A549 (cell line): ENCODE measurements at regions not wholly inside any gene's neighbourhood (a gene's known extent, or its start where the extent isn't known, plus 50 kb on each side); places are given as distances from the start of the nearest gene placed in this dataset.
"Not testable (repeated sequence)": the region's sequence is repeated elsewhere in the genome, so short reads cannot be mapped to it uniquely, and the experiment has no call there.

Experiments
- ATAC-seq, 2 experiments: fragments of 200-7000 bp in 1 of 2; fragments of >200 bp in 1 of 2; cut with Nextera tagmentation in 1 of 2; cut with Tn5 transposase in 1 of 2; 3 replicates each; pipeline versions ENCODE4 v1.8.0 to v1.9.1; 2018 to 2020; ENCODE audit warnings: mild to moderate bottlenecking in 1 of 2, moderate library complexity in 1 of 2
- CTCF ChIA-PET: fragments of 300-600 bp; sonication (Branson Sonifier 250); formaldehyde crosslinking; extraction: SDS; loops from one replicate; lab custom pipeline; 2021; ENCODE audit warnings: antibody characterized with exemption, inconsistent platforms; lab: Yijun Ruan, JAX
- POLR2A ChIA-PET: fragments of 350-600 bp; formaldehyde crosslinking; extraction: SDS; loops from one replicate; lab custom pipeline; 2021; ENCODE audit warnings: antibody characterized with exemption, inconsistent platforms; lab: Yijun Ruan, JAX
- DNase-seq, 2 experiments: peaks; one replicate each; pipeline versions ENCODE4 v3.0.0 to v3.0.0-alpha.2; 2011 to 2016; ENCODE audit warnings: low read depth in 1 of 2, low spot score in 1 of 2
- FAIRE-seq: peaks from 2 replicates; lab custom pipeline; 2011; peaks lifted over from hg19 to GRCh38; lab: Jason Lieb, UNC
- H3K27ac ChIP-seq, 2 experiments: fragments of >200 bp; sonication (Bioruptor Twin); formaldehyde crosslinking; 3 replicates each; pipeline ENCODE4 v1.5.1; 2016 to 2017
- H3K4me1 ChIP-seq: fragments of >200 bp; sonication (Bioruptor Twin); formaldehyde crosslinking; 3 replicates; pipeline ENCODE4 v1.6.1; 2016
- H3K4me2 ChIP-seq: fragments of >200 bp; sonication (Bioruptor Twin); formaldehyde crosslinking; 3 replicates; pipeline ENCODE4 v1.6.1; 2016
- H3K4me3 ChIP-seq: fragments of >200 bp; sonication (Bioruptor Twin); formaldehyde crosslinking; 3 replicates; pipeline ENCODE4 v1.5.1; 2016
- H3K9me3 ChIP-seq: fragments of >200 bp; sonication (Bioruptor Twin); formaldehyde crosslinking; 3 replicates; pipeline ENCODE4 v1.6.1; 2016
- CBX2 ChIP-seq: fragments of 200-600 bp; sonication (generic); IDR thresholded peaks from 2 replicates; pipeline ENCODE4 v1.6.1; 2016; ENCODE audit warnings: low read depth, mild to moderate bottlenecking, borderline replicate concordance
- CTCF ChIP-seq: fragments of >200 bp; sonication (Bioruptor Twin); formaldehyde crosslinking; IDR thresholded peaks from 3 replicates; pipeline ENCODE4 v1.5.1; 2016
- FOSB ChIP-seq: fragments of 250-450 bp; sonication (Bioruptor Pico); IDR thresholded peaks from 2 replicates; pipeline ENCODE4 v1.5.0; 2020; ENCODE audit warnings: mild to moderate bottlenecking, moderate library complexity
- GATA3 ChIP-seq: IDR thresholded peaks from 2 replicates; pipeline ENCODE4 v1.6.1; 2012; ENCODE audit warnings: borderline replicate concordance
- HOXB13 ChIP-seq: fragments of 250-450 bp; sonication (Bioruptor Pico); IDR thresholded peaks from 2 replicates; pipeline ENCODE4 v1.5.0; 2020; ENCODE audit warnings: low read depth, mild to moderate bottlenecking, moderate library complexity
- JUN ChIP-seq, 2 experiments: fragments of >200 bp; sonication (Bioruptor Twin); formaldehyde crosslinking; IDR thresholded peaks; 2 replicates in 1 of 2; 3 replicates in 1 of 2; pipeline ENCODE4 v1.6.1; 2016 to 2017
- KDM1A ChIP-seq: fragments of 200-600 bp; sonication (generic); IDR thresholded peaks from 2 replicates; pipeline ENCODE4 v1.6.1; 2016; ENCODE audit warnings: low read depth, mild to moderate bottlenecking
- MAZ ChIP-seq: fragments of 150-350 bp; IDR thresholded peaks from 2 replicates; pipeline ENCODE4 v1.6.1; 2014; ENCODE audit warnings: antibody characterized with exemption, low read depth, low read length, borderline replicate concordance
- MYC ChIP-seq: IDR thresholded peaks from 2 replicates; pipeline ENCODE4 v1.6.1; 2012; ENCODE audit warnings: mild to moderate bottlenecking, inconsistent platforms, low read length, improper control_type of control experiment, borderline replicate concordance
- NFE2L2 ChIP-seq: fragments of 150-350 bp; conservative IDR thresholded peaks from 2 replicates; pipeline ENCODE4 v1.6.1; 2014; ENCODE audit warnings: low read length
- PBX3 ChIP-seq: IDR thresholded peaks from 2 replicates; pipeline ENCODE4 v1.6.1; 2012
- PHF8 ChIP-seq: fragments of 200-600 bp; sonication (generic); IDR thresholded peaks from 2 replicates; pipeline ENCODE4 v1.6.1; 2016; ENCODE audit warnings: low read depth, mild to moderate bottlenecking, antibody characterized with exemption, moderate library complexity, borderline replicate concordance
- POLR2A ChIP-seq: IDR thresholded peaks from 2 replicates; pipeline ENCODE4 v1.6.1; 2012; ENCODE audit warnings: mild to moderate bottlenecking, low read length
- POLR2AphosphoS2 ChIP-seq: conservative IDR thresholded peaks from 2 replicates; pipeline ENCODE4 v1.6.1; 2012; ENCODE audit warnings: low read length, improper control_type of control experiment, inconsistent platforms
- RAD21 ChIP-seq, 2 experiments: fragments of >200 bp in 1 of 2; sonication (Bioruptor Twin) in 1 of 2; formaldehyde crosslinking in 1 of 2; IDR thresholded peaks in 1 of 2; conservative IDR thresholded peaks in 1 of 2; 2 replicates in 1 of 2; 3 replicates in 1 of 2; pipeline ENCODE4 v1.6.1; 2012 to 2018; ENCODE audit warnings: inconsistent platforms in 1 of 2
- RARB ChIP-seq: fragments of 250-450 bp; sonication (Bioruptor Pico); IDR thresholded peaks from 2 replicates; pipeline ENCODE4 v1.8.0; 2021; ENCODE audit warnings: mild to moderate bottlenecking, moderate library complexity
- RCOR1 ChIP-seq: fragments of 150-350 bp; IDR thresholded peaks from 2 replicates; pipeline ENCODE4 v1.6.1; 2014; ENCODE audit warnings: antibody characterized with exemption, low read length, low read depth
- REST ChIP-seq: fragments of 200-600 bp; sonication (generic); IDR thresholded peaks from 2 replicates; pipeline ENCODE4 v1.6.1; 2016; ENCODE audit warnings: antibody characterized with exemption, mild to moderate bottlenecking, moderate library complexity
- RNF2 ChIP-seq: fragments of 200-600 bp; sonication (generic); IDR thresholded peaks from 2 replicates; pipeline ENCODE4 v1.6.1; 2016; ENCODE audit warnings: low read depth, mild to moderate bottlenecking, antibody characterized with exemption, moderate library complexity, borderline replicate concordance
- SMC3 ChIP-seq: fragments of >200 bp; sonication (Bioruptor Twin); formaldehyde crosslinking; IDR thresholded peaks from 3 replicates; pipeline ENCODE4 v1.6.1; 2018; ENCODE audit warnings: inconsistent platforms
- USF2 ChIP-seq: fragments of 450-650 bp; IDR thresholded peaks from 2 replicates; pipeline ENCODE4 v1.6.1; 2014; ENCODE audit warnings: antibody characterized with exemption
- WGBS: methylation state at CpG from one replicate; pipeline ENCODE4 v1.1.6; 2017; ENCODE audit errors: missing lambda C conversion rate; 5-methylcytosine and 5-hydroxymethylcytosine counted together

- TF ChIP-seq REST, result no peak
- no peak for TF ChIP-seq POLR2A
- TF ChIP-seq CBX2, result no peak
- no peak for TF ChIP-seq MAZ
Observed at GRCh38 chr18:67453901-67454300, 62.6 kb downstream of the DSEL start (continued).

GRCh38 chr18:67451960-67452359 lies 64.6 kb downstream of the DSEL start:
- 45% methylated on average over 2 of the region's 2 CpGs for WGBS
- H3K4me1 ChIP-seq, result no peaks in the 10 kb centered on the region
- no peak overlapping the region for H3K4me3 ChIP-seq
- TF ChIP-seq PBX3 (no peak), REST (no peak), USF2 (no peak), GATA3 (no peak), SMC3 (no peak), RCOR1 (no peak), NFE2L2 (no peak), FOSB (CRISPR knock-in tag) (no peak), RAD21 (conservative IDR thresholded peaks at IDR 0.05 in 1 of 2, IDR thresholded peaks at IDR 0.05 in 1 of 2) (no peak), JUN (IDR thresholded peaks at IDR 0.05) (no peak), CTCF (no peak), HOXB13 (CRISPR knock-in tag) (no peak), POLR2AphosphoS2 (no peak), CBX2 (no peak), KDM1A (no peak), RARB (CRISPR knock-in tag) (no peak), PHF8 (no peak), RNF2 (no peak), MYC (no peak)
- CTCF ChIA-PET, result no interaction called here
- H3K4me2 ChIP-seq, result no peak overlapping the region
- H3K9me3 ChIP-seq, result no peaks in the 10 kb centered on the region
- ATAC-seq (no peak), FAIRE-seq (no peak), DNase-seq (no peak)
- no peak overlapping the region for H3K27ac ChIP-seq
- POLR2A ChIA-PET, result no interaction called here

GRCh38 chr18:67451101-67451500 lies 65.4 kb downstream of the DSEL start:
- DNase-seq, POLR2A ChIA-PET, H3K9me3 ChIP-seq, FAIRE-seq, H3K4me1 ChIP-seq, H3K4me2 ChIP-seq, CTCF ChIA-PET, H3K4me3 ChIP-seq, ATAC-seq, H3K27ac ChIP-seq: not testable (repeated sequence)
- 16% methylated on average over 5 of the region's 10 CpGs for WGBS
